Common myeloid progenitor, CD34-positive (primary cell): ENCODE measurements at regions not wholly inside any gene's neighbourhood (a gene's known extent, or its start where the extent isn't known, plus 50 kb on each side); places are given as distances from the start of the nearest gene placed in this dataset.

Experiments
- CTCF ChIA-PET: fragments of 350-600 bp; sonication (Branson Sonifier 250); formaldehyde crosslinking; loops from one replicate; lab custom pipeline; 2021; ENCODE audit warnings: antibody characterized with exemption; lab: Charles Lee
- POLR2A ChIA-PET: fragments of 350-600 bp; sonication (Branson Sonifier 250); formaldehyde crosslinking; loops from one replicate; lab custom pipeline; 2021; ENCODE audit warnings: antibody characterized with exemption; lab: Charles Lee
- DNase-seq, 3 donors: peaks; one replicate each; pipeline versions ENCODE4 v3.0.0 to v3.0.0-alpha.2; 2013
- H3K27ac ChIP-seq, 2 experiments: 1 replicate in 1 of 2; 2 replicates in 1 of 2; pipeline ENCODE4 v1.7.0; 2013; ENCODE audit warnings: inconsistent platforms in 2 of 2, low read length in 2 of 2, mild to moderate bottlenecking in 2 of 2, low read depth in 1 of 2, moderate library complexity in 1 of 2; ENCODE audit not compliant: severe bottlenecking in 2 of 2, insufficient read depth in 1 of 2, poor library complexity in 1 of 2
- H3K27me3 ChIP-seq, 5 experiments: replicated peaks in 2 of 5; 1 replicate in 3 of 5; 2 replicates in 2 of 5; pipeline versions ENCODE4 v1.6.1 to v1.7.0; 2013; ENCODE audit warnings: low read length in 4 of 5, mild to moderate bottlenecking in 2 of 5, moderate library complexity in 2 of 5, inconsistent platforms in 1 of 5; ENCODE audit not compliant: insufficient read depth in 5 of 5, control insufficient read depth in 4 of 5
- H3K36me3 ChIP-seq, 4 experiments: 1 replicate in 2 of 4; 2 replicates in 2 of 4; pipeline versions ENCODE4 v1.6.1 to v1.7.0; 2013; ENCODE audit warnings: low read length in 3 of 4, control low read depth in 1 of 4, mild to moderate bottlenecking in 1 of 4; ENCODE audit not compliant: control insufficient read depth in 4 of 4, insufficient read depth in 4 of 4
- H3K4me1 ChIP-seq, 4 experiments: 1 replicate in 3 of 4; 2 replicates in 1 of 4; pipeline versions ENCODE4 v1.6.1 to v1.7.1; 2013; ENCODE audit warnings: low read length in 3 of 4, mild to moderate bottlenecking in 3 of 4, control low read depth in 1 of 4, inconsistent platforms in 1 of 4, moderate library complexity in 1 of 4; ENCODE audit not compliant: control insufficient read depth in 4 of 4, insufficient read depth in 4 of 4; ENCODE audit errors: control extremely low read depth in 1 of 4
- H3K4me3 ChIP-seq, 7 experiments: 1 replicate in 4 of 7; 2 replicates in 3 of 7; pipeline versions ENCODE4 v1.5.1 to v1.7.0; 2013; ENCODE audit warnings: mild to moderate bottlenecking in 7 of 7, low read length in 6 of 7, moderate library complexity in 6 of 7, inconsistent platforms in 2 of 7, low read depth in 2 of 7, control low read depth in 1 of 7; ENCODE audit not compliant: insufficient read depth in 4 of 7, control insufficient read depth in 1 of 7; ENCODE audit errors: extremely low read depth in 1 of 7
- H3K9me3 ChIP-seq, 5 experiments: 1 replicate in 4 of 5; 2 replicates in 1 of 5; pipeline versions ENCODE4 v1.6.1 to v1.7.1; 2013; ENCODE audit warnings: low read length in 4 of 5, mild to moderate bottlenecking in 2 of 5, inconsistent platforms in 1 of 5, low read depth in 1 of 5, moderate library complexity in 1 of 5; ENCODE audit not compliant: control insufficient read depth in 4 of 5, insufficient read depth in 2 of 5; ENCODE audit errors: control extremely low read depth in 1 of 5
- WGBS: methylation state at CpG from one replicate; pipeline ENCODE4 v1.1.5; 2013; ENCODE audit not compliant: insufficient coverage; 5-methylcytosine and 5-hydroxymethylcytosine counted together

GRCh38 chr16:13856811-13857511 lies 63.0 kb upstream of the ERCC4 start:
- 96% methylated on average over 2 of the region's 7 CpGs for WGBS
- no peak overlapping the region for H3K27ac ChIP-seq
- POLR2A ChIA-PET: no interaction called here

GRCh38 chr16:13858873-13859580 lies 60.9 kb upstream of the ERCC4 start:
- H3K27me3 ChIP-seq: peaks cover 0 to 5% (median 0%) of the 10 kb centered on the region in 5 experiments
- no peak overlapping the region for H3K4me3 ChIP-seq
- H3K27ac ChIP-seq: no peak overlapping the region
- no peaks in the 10 kb centered on the region for H3K36me3 ChIP-seq
- 92% methylated on average over 4 of the region's 9 CpGs for WGBS
- CTCF ChIA-PET: no interaction called here
- peaks cover 0 to 11% (median 0%) of the 10 kb centered on the region in 4 experiments for H3K4me1 ChIP-seq
- peaks cover 0 to 4% (median 0%) of the 10 kb centered on the region in 5 experiments for H3K9me3 ChIP-seq
- POLR2A ChIA-PET: no interaction called here
- no peak for DNase-seq

More at GRCh38 chr16:13856811-13857511, 63.0 kb upstream of the ERCC4 start:
- H3K4me3 ChIP-seq: no peak overlapping the region
- peaks cover 0 to 11% (median 0%) of the 10 kb centered on the region in 4 experiments for H3K4me1 ChIP-seq
- H3K9me3 ChIP-seq: no peaks in the 10 kb centered on the region
- CTCF ChIA-PET: no interaction called here
- DNase-seq: no peak
- no peaks in the 10 kb centered on the region for H3K36me3 ChIP-seq
- H3K27me3 ChIP-seq: peaks cover 0 to 5% (median 0%) of the 10 kb centered on the region in 5 experiments

- Histone ChIP-seq H3K9me3 (peaks cover 0 to 5% (median 0%) of the 10 kb centered on the region in 5 experiments), H3K27ac (no peak overlapping the region), H3K4me3 (no peak overlapping the region), H3K4me1 (peaks cover 0 to 4% (median 0%) of the 10 kb centered on the region in 4 experiments), H3K27me3 (no peaks in the 10 kb centered on the region), H3K36me3 (no peaks in the 10 kb centered on the region)
- DNase-seq: no peak
- WGBS: 100% methylated on average over 2 of the region's 4 CpGs
- POLR2A ChIA-PET: no interaction called here
- CTCF ChIA-PET: no interaction called here
Observed at GRCh38 chr16:13863075-13863765, 56.7 kb upstream of the ERCC4 start.

DNA sequence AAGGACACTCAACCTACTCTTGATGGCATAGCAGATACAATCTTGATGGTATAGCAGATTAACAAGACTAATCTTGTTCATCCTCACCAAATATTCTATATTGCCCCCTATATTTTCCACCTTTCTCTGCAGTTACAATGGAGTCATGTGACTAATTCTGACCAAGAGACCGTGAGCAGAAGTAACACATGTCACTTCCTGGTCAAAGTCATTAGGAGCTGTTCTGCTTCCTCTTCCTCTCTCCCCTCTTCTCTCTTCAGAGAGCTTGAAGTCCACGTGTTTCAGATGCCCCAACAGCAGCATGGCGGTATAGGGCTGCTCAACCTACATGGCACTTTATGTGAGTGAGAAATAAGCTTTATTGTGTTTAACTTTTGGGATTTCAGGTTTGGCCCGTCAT lies 55.3 kb upstream of the ERCC4 start:
- ChIA-PET POLR2A (no interaction called here), CTCF (no interaction called here)
- Histone ChIP-seq H3K27ac (no peak overlapping the region), H3K9me3 (peaks cover 0 to 5% (median 0%) of the 10 kb centered on the region in 5 experiments), H3K4me1 (no peaks in the 10 kb centered on the region), H3K36me3 (no peaks in the 10 kb centered on the region), H3K4me3 (no peak overlapping the region), H3K27me3 (no peaks in the 10 kb centered on the region)
- no peak for DNase-seq
- 75% methylated on average over 2 of the region's 4 CpGs for WGBS

GRCh38 chr16:13866073-13866472 lies 53.9 kb upstream of the ERCC4 start:
- Histone ChIP-seq H3K36me3 (no peaks in the 10 kb centered on the region), H3K4me3 (no peak overlapping the region), H3K9me3 (peaks cover 0 to 5% (median 0%) of the 10 kb centered on the region in 5 experiments), H3K27ac (no peak overlapping the region), H3K27me3 (no peaks in the 10 kb centered on the region), H3K4me1 (no peaks in the 10 kb centered on the region)
- ChIA-PET POLR2A (no interaction called here), CTCF (interaction anchor here (0.7 kb wide), 1 partner anchor 54 kb away, joined by 3 read pairs; the partner anchor contains the start of gene ERCC4)
- peak; percentile 40 to 64 (median 56) for DNase-seq
- 28% methylated on average over 6 of the region's 8 CpGs for WGBS
